ENCODE measurements at regions not wholly inside any gene's neighbourhood (a gene's known extent, or its start where the extent isn't known, plus 50 kb on each side); places are given as distances from the start of the nearest gene placed in this dataset.

GRCh38 chr9:90970608-90971007, 169.0 kb downstream of the SYK start:
- H3K4me2 ChIP-seq (ENCODE audit: insufficient read depth, low read length): no peak overlapping the region

More at GRCh38 chr9:90970608-90971007, 169.0 kb downstream of the SYK start:
- H3K9me3 ChIP-seq (replicated peaks; ENCODE audit: control insufficient read depth, insufficient read depth, low read length): no peaks in the 10 kb centered on the region
- H3K9me1 ChIP-seq (replicated peaks; ENCODE audit: control insufficient read depth, extremely low read depth, insufficient read depth, low read length): no peaks in the 10 kb centered on the region
- dilution Hi-C loops (cut with MboI; ENCODE audit: extremely low pct_ligation_motif_present, low sequenced_read_pairs): no loop called here
- H3K27ac ChIP-seq (ENCODE audit: insufficient read depth, low read depth, low read length): no peak overlapping the region
- no peak overlapping the region for H3K9ac ChIP-seq (replicated peaks; ENCODE audit: extremely low read depth, insufficient read depth, low read length)
- H3K27me3 ChIP-seq (ENCODE audit: control insufficient read depth in 2 of 2, insufficient read depth in 2 of 2, low read length in 2 of 2): no peaks in the 10 kb centered on the region
- POLR2A ChIA-PET: no interaction called here
- TF ChIP-seq POLR2AphosphoS5 (IDR thresholded peaks at IDR 0.05; ENCODE audit: insufficient read depth, low read depth, low read length): no peak
- TF ChIP-seq JUN (IDR thresholded peaks at IDR 0.05; ENCODE audit: borderline replicate concordance, insufficient read depth, insufficient read length, low read depth): no peak
- no peak for TF ChIP-seq GATA2 (IDR thresholded peaks at IDR 0.05; ENCODE audit: insufficient read depth, insufficient read length, low read depth, low read length)
- no peak for TF ChIP-seq MYC (IDR thresholded peaks at IDR 0.05; ENCODE audit: low read depth, low read length)
- TF ChIP-seq FOS (IDR thresholded peaks at IDR 0.05; ENCODE audit: borderline replicate concordance, insufficient read depth, low read length): no peak
- no peak for TF ChIP-seq CTCF (IDR thresholded peaks at IDR 0.05; ENCODE audit: extremely low read depth in 1 of 2, insufficient read depth in 1 of 2, low read depth in 1 of 2, low read length in 2 of 2)
- TF ChIP-seq POLR2A (IDR thresholded peaks at IDR 0.05; ENCODE audit: low read depth, low read length): no peak
- no peak for TF ChIP-seq MAX (IDR thresholded peaks at IDR 0.05; ENCODE audit: insufficient read depth, insufficient read length)
- TF ChIP-seq EZH2 (IDR thresholded peaks at IDR 0.05; ENCODE audit: borderline replicate concordance, low read depth, low read length, severe bottlenecking): no peak
- H3K36me3 ChIP-seq (ENCODE audit: control insufficient read depth in 2 of 2, extremely low read depth in 1 of 2, insufficient read depth in 2 of 2, low read length in 2 of 2): no peaks in the 10 kb centered on the region
- H3K79me2 ChIP-seq (ENCODE audit: control insufficient read depth, insufficient read depth, low read length): no peaks in the 10 kb centered on the region
- no peaks in the 10 kb centered on the region for H4K20me1 ChIP-seq (replicated peaks; ENCODE audit: control insufficient read depth, extremely low read depth, insufficient read depth, low read length)
- H3K4me1 ChIP-seq (ENCODE audit: control insufficient read depth, extremely low read depth, insufficient read depth, low read length): no peaks in the 10 kb centered on the region
- intact Hi-C loops (cut with micrococcal nuclease): no loop called here
- DNase-seq (ENCODE audit: low read depth, low spot score) (no peak), FAIRE-seq (no peak)
- no peak overlapping the region for H2AFZ ChIP-seq (ENCODE audit: low read depth, low read length)
- BruUV-seq (replicated peaks): no TSS peak
- no peak overlapping the region for H3K4me3 ChIP-seq (replicated peaks in 1 of 3; ENCODE audit: insufficient read depth in 1 of 3, low read depth in 1 of 3, low read length in 3 of 3)
- CTCF ChIA-PET: interaction anchor here (0.7 kb wide), 1 partner anchor 56 kb away, joined by 4 read pairs; no protein-coding TSS in a partner anchor
